Stomach (tissue), 8 donors: ENCODE measurements at regions not wholly inside any gene's neighbourhood (a gene's known extent, or its start where the extent isn't known, plus 50 kb on each side); places are given as distances from the start of the nearest gene placed in this dataset.

Experiments used
- DNase-seq, 2 donors: peaks; one replicate each; pipeline versions ENCODE4 v3.0.0 to v3.0.0-alpha.2; 2013 to 2019
- H3K27ac ChIP-seq, 5 donors: fragments of 200-600 bp in 4 of 5; sonication (generic) in 4 of 5; one replicate each; pipeline ENCODE4 v1.5.1; 2013 to 2019; ENCODE audit warnings: mild to moderate bottlenecking in 1 of 5, moderate library complexity in 1 of 5
- H3K27me3 ChIP-seq, 3 donors: fragments of 200-600 bp; sonication (generic); one replicate each; pipeline ENCODE4 v1.5.1; 2017 to 2019; ENCODE audit warnings: mixed run types in 1 of 3
- H3K36me3 ChIP-seq, 4 donors: fragments of 200-600 bp; sonication (generic); 1 replicate in 3 of 4; 2 replicates in 1 of 4; pipeline ENCODE4 v1.5.1; 2016 to 2019
- H3K4me1 ChIP-seq, 4 donors: fragments of 200-600 bp; sonication (generic); one replicate each; pipeline ENCODE4 v1.5.1; 2016 to 2019
- H3K4me3 ChIP-seq, 4 donors: fragments of 200-600 bp; sonication (generic) in 3 of 4; one replicate each; pipeline ENCODE4 v1.5.1; 2016 to 2019; ENCODE audit warnings: mild to moderate bottlenecking in 1 of 4
- H3K9me3 ChIP-seq, 4 donors: fragments of 200-600 bp; sonication (generic); one replicate each; pipeline ENCODE4 v1.5.1; 2016 to 2019
- CTCF ChIP-seq, 7 experiments: fragments of 450-650 bp in 4 of 7; fragments of 200-600 bp in 3 of 7; sonication (generic) in 3 of 7; IDR thresholded peaks; one replicate each; pipeline ENCODE4 v1.5.1; 2016 to 2019; ENCODE audit warnings: antibody characterized with exemption in 7 of 7, control low read depth in 2 of 7, mild to moderate bottlenecking in 1 of 7
- EP300 ChIP-seq: sonication (generic); formaldehyde crosslinking; IDR thresholded peaks from one replicate; pipeline ENCODE4 v1.6.1; 2017; ENCODE audit warnings: antibody characterized with exemption
- POLR2A ChIP-seq, 4 donors: fragments of 450-650 bp; IDR thresholded peaks; one replicate each; pipeline ENCODE4 v1.6.1; 2016; ENCODE audit warnings: antibody characterized with exemption in 4 of 4, control low read depth in 2 of 4, mild to moderate bottlenecking in 1 of 4, moderate library complexity in 1 of 4
- POLR2AphosphoS5 ChIP-seq, 3 donors: sonication (generic); formaldehyde crosslinking; IDR thresholded peaks; one replicate each; pipeline ENCODE4 v1.6.1; 2016; ENCODE audit warnings: antibody characterized with exemption in 3 of 3
- WGBS, 5 donors: extraction: QIAGEN DNeasy Blood & Tissue Kit in 3 of 5; methylation state at CpG; one replicate each; pipeline versions ENCODE4 v1.1.5 to v1.1.7; 2013 to 2018; 5-methylcytosine and 5-hydroxymethylcytosine counted together
- intact Hi-C: fragments of 100-400 bp; cut with DNase I; formaldehyde crosslinking; loops from one replicate; pipeline ENCODE4 v1.15.1; 2023; ENCODE audit warnings: low total_unique reads
- donor health status: healthy with polysubstance abuse.
- donor health status: Bipolar disorder and iron deficiency.
- donor health status: healthy.

- WGBS, 5 donors = 78 to 90% (median 80%) methylated on average over 2 of the region's 2 CpGs
Observed at GRCh38 chr6:9620263-9620662, 794.6 kb downstream of the TFAP2A start.

GRCh38 chr6:9614778-9615177, 800.1 kb downstream of the TFAP2A start:
- H3K9me3 ChIP-seq = no peaks in the 10 kb centered on the region
- intact Hi-C loops = no loop called here
- no peaks in the 10 kb centered on the region for H3K4me1 ChIP-seq
- WGBS, 5 donors = 74 to 86% (median 77%) methylated on average over 6 of the region's 6 CpGs
- no peak overlapping the region for H3K27ac ChIP-seq
- DNase-seq = no peak
- H3K36me3 ChIP-seq = no peaks in the 10 kb centered on the region
- H3K4me3 ChIP-seq = no peak overlapping the region
- H3K27me3 ChIP-seq = no peaks in the 10 kb centered on the region
- TF ChIP-seq POLR2A (IDR thresholded peaks at IDR 0.05) = no peak

More at GRCh38 chr6:9620263-9620662, 794.6 kb downstream of the TFAP2A start:
- no peak for DNase-seq
- H3K27ac ChIP-seq = no peak overlapping the region
- intact Hi-C loops = no loop called here
- H3K4me1 ChIP-seq = no peaks in the 10 kb centered on the region
- H3K9me3 ChIP-seq = peaks cover 0 to 2% (median 0%) of the 10 kb centered on the region in 4 donors
- H3K4me3 ChIP-seq = no peak overlapping the region
- H3K27me3 ChIP-seq = no peaks in the 10 kb centered on the region
- no peaks in the 10 kb centered on the region for H3K36me3 ChIP-seq
- no peak for TF ChIP-seq POLR2AphosphoS5 (IDR thresholded peaks at IDR 0.05)
- TF ChIP-seq CTCF (IDR thresholded peaks at IDR 0.05) = no peak
- no peak for TF ChIP-seq POLR2A (IDR thresholded peaks at IDR 0.05)
- TF ChIP-seq EP300 = no peak

GRCh38 chr6:9612489-9612888, 802.4 kb downstream of the TFAP2A start:
- intact Hi-C loops = no loop called here
- H3K9me3 ChIP-seq = no peaks in the 10 kb centered on the region
- TF ChIP-seq CTCF (IDR thresholded peaks at IDR 0.05) (no peak), POLR2A (IDR thresholded peaks at IDR 0.05) (no peak), EP300 (no peak), POLR2AphosphoS5 (IDR thresholded peaks at IDR 0.05) (no peak)
- no peaks in the 10 kb centered on the region for H3K4me1 ChIP-seq
- no peak overlapping the region for H3K4me3 ChIP-seq
- H3K27me3 ChIP-seq = no peaks in the 10 kb centered on the region
- 66 to 80% (median 73%) methylated on average over 2 of the region's 2 CpGs for WGBS, 5 donors
- no peaks in the 10 kb centered on the region for H3K36me3 ChIP-seq
- no peak overlapping the region for H3K27ac ChIP-seq
- no peak for DNase-seq

- Histone ChIP-seq H3K27me3 (no peaks in the 10 kb centered on the region), H3K36me3 (no peaks in the 10 kb centered on the region), H3K4me1 (no peaks in the 10 kb centered on the region), H3K4me3 (no peak overlapping the region), H3K9me3 (no peaks in the 10 kb centered on the region), H3K27ac (no peak overlapping the region)
- intact Hi-C loops = no loop called here
- TF ChIP-seq POLR2A (IDR thresholded peaks at IDR 0.05) (no peak), CTCF (IDR thresholded peaks at IDR 0.05) (no peak), POLR2AphosphoS5 (IDR thresholded peaks at IDR 0.05) (no peak), EP300 (no peak)
- DNase-seq = no peak
- 63 to 81% (median 74%) methylated on average over 8 of the region's 8 CpGs for WGBS, 5 donors
Observed at GRCh38 chr6:9610620-9611415, 804.1 kb downstream of the TFAP2A start.

- TF ChIP-seq CTCF (IDR thresholded peaks at IDR 0.05) (no peak), POLR2A (IDR thresholded peaks at IDR 0.05) (no peak), POLR2AphosphoS5 (IDR thresholded peaks at IDR 0.05) (no peak), EP300 (no peak)
- Histone ChIP-seq H3K4me1 (no peaks in the 10 kb centered on the region), H3K27me3 (no peaks in the 10 kb centered on the region), H3K4me3 (no peak overlapping the region), H3K9me3 (no peaks in the 10 kb centered on the region), H3K36me3 (no peaks in the 10 kb centered on the region), H3K27ac (no peak overlapping the region)
- WGBS, 5 donors = 42 to 59% (median 52%) methylated on average over 14 of the region's 14 CpGs
- intact Hi-C loops = no loop called here
- DNase-seq = no peak
Observed at GRCh38 chr6:9606435-9607134, 808.3 kb downstream of the TFAP2A start.
